ENCODE measurements at regions not wholly inside any gene's neighbourhood (a gene's known extent, or its start where the extent isn't known, plus 50 kb on each side); places are given as distances from the start of the nearest gene placed in this dataset.

GRCh38 chr4:20624793-20625374 is 75.4 kb upstream of the PACRGL start:
- Mint-ChIP-seq H3K4me3 (ENCODE audit: unreplicated experiment) (no peak overlapping the region), H3K36me3 (ENCODE audit: unreplicated experiment) (peaks cover 5% of the 10 kb centered on the region), H3K27me3 (ENCODE audit: unreplicated experiment) (no peaks in the 10 kb centered on the region), H3K27ac (ENCODE audit: unreplicated experiment) (no peak overlapping the region), H3K4me1 (ENCODE audit: low read depth, unreplicated experiment) (peaks cover 7% of the 10 kb centered on the region), H3K9me3 (ENCODE audit: unreplicated experiment) (no peaks in the 10 kb centered on the region)
- no peak for DNase-seq
- no peak for TF ChIP-seq CTCF (IDR thresholded peaks at IDR 0.05; ENCODE audit: partially characterized antibody, unreplicated experiment)

- H3K36me3 Mint-ChIP-seq (ENCODE audit: unreplicated experiment), result peaks cover 5% of the 10 kb centered on the region
- H3K4me1 Mint-ChIP-seq (ENCODE audit: low read depth, unreplicated experiment), result peaks cover 7% of the 10 kb centered on the region
- no peaks in the 10 kb centered on the region for H3K9me3 Mint-ChIP-seq (ENCODE audit: unreplicated experiment)
- no peak overlapping the region for H3K27ac Mint-ChIP-seq (ENCODE audit: unreplicated experiment)
- no peaks in the 10 kb centered on the region for H3K27me3 Mint-ChIP-seq (ENCODE audit: unreplicated experiment)
- no peak for TF ChIP-seq CTCF (IDR thresholded peaks at IDR 0.05; ENCODE audit: partially characterized antibody, unreplicated experiment)
- DNase-seq, result no peak
- H3K4me3 Mint-ChIP-seq (ENCODE audit: unreplicated experiment), result no peak overlapping the region
These were observed 74.8 kb upstream of the PACRGL start for GRCh38 chr4:20625426-20625825.

GRCh38 chr4:20626326-20627005 is 73.8 kb upstream of the PACRGL start:
- TF ChIP-seq CTCF (IDR thresholded peaks at IDR 0.05; ENCODE audit: partially characterized antibody, unreplicated experiment), result no peak
- Mint-ChIP-seq H3K27ac (ENCODE audit: unreplicated experiment) (no peak overlapping the region), H3K36me3 (ENCODE audit: unreplicated experiment) (peaks cover 5% of the 10 kb centered on the region), H3K9me3 (ENCODE audit: unreplicated experiment) (no peaks in the 10 kb centered on the region), H3K4me1 (ENCODE audit: low read depth, unreplicated experiment) (peaks cover 7% of the 10 kb centered on the region), H3K4me3 (ENCODE audit: unreplicated experiment) (no peak overlapping the region), H3K27me3 (ENCODE audit: unreplicated experiment) (no peaks in the 10 kb centered on the region)
- no peak for DNase-seq

GRCh38 chr4:20627866-20628265 is 72.4 kb upstream of the PACRGL start:
- TF ChIP-seq CTCF (IDR thresholded peaks at IDR 0.05; ENCODE audit: partially characterized antibody, unreplicated experiment), result no peak
- Mint-ChIP-seq H3K4me1 (ENCODE audit: low read depth, unreplicated experiment) (peaks cover 7% of the 10 kb centered on the region), H3K4me3 (ENCODE audit: unreplicated experiment) (no peak overlapping the region), H3K36me3 (ENCODE audit: unreplicated experiment) (peaks cover 5% of the 10 kb centered on the region), H3K9me3 (ENCODE audit: unreplicated experiment) (no peaks in the 10 kb centered on the region), H3K27ac (ENCODE audit: unreplicated experiment) (no peak overlapping the region), H3K27me3 (ENCODE audit: unreplicated experiment) (no peaks in the 10 kb centered on the region)
- DNase-seq, result no peak

All from glutamatergic neuron (in vitro differentiated cells).